ENCODE measurements at regions not wholly inside any gene's neighbourhood (a gene's known extent, or its start where the extent isn't known, plus 50 kb on each side); places are given as distances from the start of the nearest gene placed in this dataset.
"Not testable (repeated sequence)": the region's sequence is repeated elsewhere in the genome, so short reads cannot be mapped to it uniquely, and the experiment has no call there.

GRCh38 chr2:123606631-123607030 is 418.5 kb upstream of the CNTNAP5 start:
- Histone ChIP-seq H3K27me3 (ENCODE audit: control insufficient read depth, insufficient read depth) (no peaks in the 10 kb centered on the region), H3K9me3 (ENCODE audit: control insufficient read depth, low read length) (no peaks in the 10 kb centered on the region), H3K4me3 (ENCODE audit: low read length) (no peak overlapping the region), H3K4me1 (ENCODE audit: control insufficient read depth, insufficient read depth, low read length) (no peaks in the 10 kb centered on the region), H3K27ac (ENCODE audit: low read length) (no peak overlapping the region)
- ATAC-seq (no peak), DNase-seq (no peak)
- 55% methylated on average over 2 of the region's 2 CpGs for WGBS
- intact Hi-C loops (cut with DNase I) = no loop called here

DNA sequence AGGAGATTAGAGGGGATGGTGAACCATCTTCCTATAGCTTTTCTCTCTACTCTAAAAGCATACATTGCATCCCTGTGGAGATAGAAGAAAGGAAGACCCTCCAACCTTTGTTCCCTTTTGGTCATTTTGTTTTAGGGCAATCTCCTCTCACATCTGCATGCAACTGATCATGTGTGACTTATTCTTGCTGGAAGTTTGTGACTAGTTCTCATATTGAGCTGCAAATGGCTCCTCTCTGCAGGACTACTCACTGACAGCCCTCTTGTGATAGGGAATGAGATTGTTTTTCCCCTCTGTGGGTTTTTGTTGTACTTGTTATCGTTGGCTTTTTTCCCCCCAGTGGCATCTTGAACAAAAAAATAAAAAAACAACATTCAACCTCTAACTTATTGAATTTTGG is 416.0 kb upstream of the CNTNAP5 start:
- no peak for DNase-seq
- intact Hi-C loops (cut with DNase I) = no loop called here
- H3K27me3 ChIP-seq (ENCODE audit: control insufficient read depth, insufficient read depth) = no peaks in the 10 kb centered on the region
- H3K4me1 ChIP-seq (ENCODE audit: control insufficient read depth, insufficient read depth, low read length) = no peaks in the 10 kb centered on the region
- no peak for ATAC-seq
- H3K4me3 ChIP-seq (ENCODE audit: low read length) = no peak overlapping the region
- H3K27ac ChIP-seq (ENCODE audit: low read length) = no peak overlapping the region
- 24% methylated on average over 1 of the region's 1 CpG for WGBS
- H3K9me3 ChIP-seq (ENCODE audit: control insufficient read depth, low read length) = no peaks in the 10 kb centered on the region

- Histone ChIP-seq H3K9me3 (ENCODE audit: control insufficient read depth, low read length) (no peaks in the 10 kb centered on the region), H3K4me1 (ENCODE audit: control insufficient read depth, insufficient read depth, low read length) (no peaks in the 10 kb centered on the region), H3K27me3 (ENCODE audit: control insufficient read depth, insufficient read depth) (no peaks in the 10 kb centered on the region), H3K4me3 (ENCODE audit: low read length) (no peak overlapping the region), H3K27ac (ENCODE audit: low read length) (no peak overlapping the region)
- no peak for ATAC-seq
- intact Hi-C loops (cut with DNase I) = no loop called here
- no peak for DNase-seq
Measured at GRCh38 chr2:123614596-123614995, 410.5 kb upstream of the CNTNAP5 start.

GRCh38 chr2:123618642-123619041 is 406.4 kb upstream of the CNTNAP5 start:
- ATAC-seq; H3K4me1 ChIP-seq (ENCODE audit: control insufficient read depth, insufficient read depth, low read length); H3K27ac ChIP-seq (ENCODE audit: low read length); intact Hi-C loops (cut with DNase I); H3K4me3 ChIP-seq (ENCODE audit: low read length); H3K9me3 ChIP-seq (ENCODE audit: control insufficient read depth, low read length); DNase-seq; H3K27me3 ChIP-seq (ENCODE audit: control insufficient read depth, insufficient read depth): not testable (repeated sequence)
- WGBS = 86% methylated on average over 8 of the region's 8 CpGs

DNA sequence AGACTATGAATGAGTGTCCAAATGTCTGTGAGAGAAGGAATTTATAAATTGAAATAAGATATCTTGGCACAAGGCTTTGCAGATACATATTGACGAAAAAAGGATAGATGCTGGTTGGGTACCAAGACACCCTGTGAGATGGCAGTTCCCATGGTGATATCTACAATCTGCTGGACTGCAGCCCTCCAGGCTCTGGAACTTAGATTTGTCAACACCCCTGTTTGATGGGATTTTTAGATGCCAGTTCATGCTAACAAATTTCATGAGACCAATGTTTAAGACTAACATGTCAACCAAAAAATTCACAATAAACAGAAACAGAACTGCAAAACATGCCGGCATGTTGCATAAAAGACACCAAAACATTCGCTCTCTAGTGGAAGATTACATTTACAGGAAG is 400.3 kb upstream of the CNTNAP5 start:
- Histone ChIP-seq H3K27ac (ENCODE audit: low read length) (no peak overlapping the region), H3K9me3 (ENCODE audit: control insufficient read depth, low read length) (no peaks in the 10 kb centered on the region), H3K27me3 (ENCODE audit: control insufficient read depth, insufficient read depth) (no peaks in the 10 kb centered on the region), H3K4me3 (ENCODE audit: low read length) (no peak overlapping the region), H3K4me1 (ENCODE audit: control insufficient read depth, insufficient read depth, low read length) (no peaks in the 10 kb centered on the region)
- DNase-seq = no peak
- 91% methylated on average over 3 of the region's 3 CpGs for WGBS
- no peak for ATAC-seq
- intact Hi-C loops (cut with DNase I) = no loop called here

DNA sequence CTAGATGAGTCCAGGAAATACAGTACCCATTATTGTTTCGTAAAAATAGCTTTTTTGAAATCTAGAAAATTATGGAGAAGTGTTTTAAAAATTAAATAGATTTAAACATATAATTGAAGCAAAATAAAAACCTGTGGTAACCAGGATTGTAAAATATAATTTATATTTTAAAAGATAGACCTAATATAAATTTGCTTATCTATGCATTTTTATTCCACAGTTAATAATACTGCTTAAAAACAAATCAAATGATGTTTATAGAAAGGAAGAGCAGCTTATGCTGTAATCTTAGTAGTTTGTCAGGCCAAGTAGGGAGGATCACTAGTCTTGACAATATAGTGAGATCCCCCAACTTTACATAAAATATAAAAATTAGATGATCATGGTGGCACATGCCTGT is 388.9 kb upstream of the CNTNAP5 start:
- DNase-seq = no peak
- 90% methylated on average over 1 of the region's 1 CpG for WGBS
- intact Hi-C loops (cut with DNase I) = no loop called here
- H3K9me3 ChIP-seq (ENCODE audit: control insufficient read depth, low read length) = no peaks in the 10 kb centered on the region
- no peaks in the 10 kb centered on the region for H3K4me1 ChIP-seq (ENCODE audit: control insufficient read depth, insufficient read depth, low read length)
- ATAC-seq = no peak
- no peaks in the 10 kb centered on the region for H3K27me3 ChIP-seq (ENCODE audit: control insufficient read depth, insufficient read depth)
- H3K4me3 ChIP-seq (ENCODE audit: low read length) = no peak overlapping the region
- H3K27ac ChIP-seq (ENCODE audit: low read length) = no peak overlapping the region

DNA sequence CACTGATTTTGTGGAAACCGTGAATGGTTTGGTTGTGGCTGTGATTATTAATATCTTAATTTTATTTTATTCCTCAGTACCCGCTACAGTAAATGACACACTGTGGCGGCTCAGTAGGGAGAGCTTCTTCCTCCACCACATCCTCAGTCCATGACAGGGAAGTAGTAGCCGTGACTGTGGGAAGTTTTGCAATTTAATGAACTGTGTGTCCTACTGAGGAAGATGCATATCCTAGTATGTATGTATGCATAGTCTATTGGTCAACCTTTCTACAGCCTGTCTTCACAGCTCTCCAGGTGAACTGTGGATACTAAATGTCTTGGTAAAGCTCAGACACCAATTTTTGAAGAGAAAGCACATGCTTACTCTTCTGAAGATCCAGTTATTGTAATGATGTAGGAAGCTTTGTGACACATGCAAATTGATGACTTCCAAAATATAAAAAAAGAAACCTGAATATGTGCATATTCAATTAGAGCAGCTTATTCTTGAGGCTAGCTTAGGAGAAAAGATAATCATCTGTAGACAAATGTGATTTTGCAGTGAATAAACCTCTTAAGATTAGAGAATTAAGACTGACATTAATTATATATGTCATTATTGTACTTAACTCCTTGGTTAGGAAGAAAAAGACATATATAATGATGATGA is 384.3 kb upstream of the CNTNAP5 start:
- Histone ChIP-seq H3K27me3 (ENCODE audit: control insufficient read depth, insufficient read depth) (no peaks in the 10 kb centered on the region), H3K9me3 (ENCODE audit: control insufficient read depth, low read length) (no peaks in the 10 kb centered on the region), H3K4me3 (ENCODE audit: low read length) (no peak overlapping the region), H3K27ac (ENCODE audit: low read length) (no peak overlapping the region), H3K4me1 (ENCODE audit: control insufficient read depth, insufficient read depth, low read length) (no peaks in the 10 kb centered on the region)
- 87% methylated on average over 4 of the region's 4 CpGs for WGBS
- intact Hi-C loops (cut with DNase I) = no loop called here
- DNase-seq (no peak), ATAC-seq (no peak)

GRCh38 chr2:123644053-123644452 is 381.0 kb upstream of the CNTNAP5 start:
- DNase-seq = no peak
- ATAC-seq = no peak
- Histone ChIP-seq H3K9me3 (ENCODE audit: control insufficient read depth, low read length) (no peaks in the 10 kb centered on the region), H3K27me3 (ENCODE audit: control insufficient read depth, insufficient read depth) (no peaks in the 10 kb centered on the region), H3K4me1 (ENCODE audit: control insufficient read depth, insufficient read depth, low read length) (no peaks in the 10 kb centered on the region), H3K4me3 (ENCODE audit: low read length) (no peak overlapping the region), H3K27ac (ENCODE audit: low read length) (no peak overlapping the region)
- intact Hi-C loops (cut with DNase I) = no loop called here

- 68% methylated on average over 3 of the region's 3 CpGs for WGBS
- no peak for DNase-seq
- ATAC-seq = no peak
- Histone ChIP-seq H3K4me1 (ENCODE audit: control insufficient read depth, insufficient read depth, low read length) (no peaks in the 10 kb centered on the region), H3K27ac (ENCODE audit: low read length) (no peak overlapping the region), H3K27me3 (ENCODE audit: control insufficient read depth, insufficient read depth) (no peaks in the 10 kb centered on the region), H3K9me3 (ENCODE audit: control insufficient read depth, low read length) (no peaks in the 10 kb centered on the region), H3K4me3 (ENCODE audit: low read length) (no peak overlapping the region)
- intact Hi-C loops (cut with DNase I) = no loop called here
Measured at GRCh38 chr2:123648016-123648415, 377.1 kb upstream of the CNTNAP5 start.

GRCh38 chr2:123648956-123649355 is 376.1 kb upstream of the CNTNAP5 start:
- H3K27me3 ChIP-seq (ENCODE audit: control insufficient read depth, insufficient read depth) = no peaks in the 10 kb centered on the region
- intact Hi-C loops (cut with DNase I) = no loop called here
- H3K4me1 ChIP-seq (ENCODE audit: control insufficient read depth, insufficient read depth, low read length) = no peaks in the 10 kb centered on the region
- no peak for DNase-seq
- WGBS = 69% methylated on average over 2 of the region's 2 CpGs
- no peak overlapping the region for H3K27ac ChIP-seq (ENCODE audit: low read length)
- H3K9me3 ChIP-seq (ENCODE audit: control insufficient read depth, low read length) = no peaks in the 10 kb centered on the region
- ATAC-seq = no peak
- no peak overlapping the region for H3K4me3 ChIP-seq (ENCODE audit: low read length)

GRCh38 chr2:123651151-123651550 is 373.9 kb upstream of the CNTNAP5 start:
- Histone ChIP-seq H3K4me3 (ENCODE audit: low read length) (no peak overlapping the region), H3K27me3 (ENCODE audit: control insufficient read depth, insufficient read depth) (no peaks in the 10 kb centered on the region), H3K9me3 (ENCODE audit: control insufficient read depth, low read length) (no peaks in the 10 kb centered on the region), H3K27ac (ENCODE audit: low read length) (no peak overlapping the region), H3K4me1 (ENCODE audit: control insufficient read depth, insufficient read depth, low read length) (no peaks in the 10 kb centered on the region)
- ATAC-seq = no peak
- 70% methylated on average over 5 of the region's 5 CpGs for WGBS
- intact Hi-C loops (cut with DNase I) = no loop called here
- no peak for DNase-seq

GRCh38 chr2:123652320-123652719 is 372.8 kb upstream of the CNTNAP5 start:
- Histone ChIP-seq H3K9me3 (ENCODE audit: control insufficient read depth, low read length) (no peaks in the 10 kb centered on the region), H3K27ac (ENCODE audit: low read length) (no peak overlapping the region), H3K4me1 (ENCODE audit: control insufficient read depth, insufficient read depth, low read length) (no peaks in the 10 kb centered on the region), H3K27me3 (ENCODE audit: control insufficient read depth, insufficient read depth) (no peaks in the 10 kb centered on the region), H3K4me3 (ENCODE audit: low read length) (no peak overlapping the region)
- no peak for ATAC-seq
- no peak for DNase-seq
- 70% methylated on average over 1 of the region's 1 CpG for WGBS
- intact Hi-C loops (cut with DNase I) = no loop called here
